Choroid plexus epithelial cell (primary cell): ENCODE measurements at regions not wholly inside any gene's neighbourhood (a gene's known extent, or its start where the extent isn't known, plus 50 kb on each side); places are given as distances from the start of the nearest gene placed in this dataset.

Experiments
- DNase-seq: peaks from one replicate; pipeline ENCODE4 v3.0.0-alpha.2; 2010; ENCODE audit warnings: low read depth
- H3K4me3 ChIP-seq: 2 replicates; pipeline ENCODE4 v1.5.1; 2011; ENCODE audit warnings: low read depth, mild to moderate bottlenecking, control low read depth, low read length, moderate library complexity
- CTCF ChIP-seq: conservative IDR thresholded peaks from 2 replicates; pipeline ENCODE4 v1.5.1; 2011; ENCODE audit warnings: low read depth, mild to moderate bottlenecking, control low read depth, inconsistent platforms, low read length, moderate library complexity

GRCh38 chr2:58976375-58977071, 735.4 kb upstream of the FANCL start:
- DNase-seq, result no peak
- H3K4me3 ChIP-seq, result no peak overlapping the region
- TF ChIP-seq CTCF, result no peak

- no peak overlapping the region for H3K4me3 ChIP-seq
- DNase-seq, result no peak
- no peak for TF ChIP-seq CTCF
Measured at GRCh38 chr2:58974881-58975280, 733.8 kb upstream of the FANCL start.

GRCh38 chr2:58974426-58974825, 733.3 kb upstream of the FANCL start:
- DNase-seq, result no peak
- TF ChIP-seq CTCF, result no peak
- H3K4me3 ChIP-seq, result no peak overlapping the region

- DNase-seq, result peak; percentile 11
- no peak overlapping the region for H3K4me3 ChIP-seq
- TF ChIP-seq CTCF, result no peak
Measured at GRCh38 chr2:58973811-58974281, 732.7 kb upstream of the FANCL start.

- TF ChIP-seq CTCF, result no peak
- H3K4me3 ChIP-seq, result no peak overlapping the region
- DNase-seq, result no peak
Measured at GRCh38 chr2:58972737-58973136, 731.6 kb upstream of the FANCL start.

- no peak for TF ChIP-seq CTCF
- no peak for DNase-seq
- H3K4me3 ChIP-seq, result no peak overlapping the region
Measured at GRCh38 chr2:58971511-58972360, 730.6 kb upstream of the FANCL start.
